ENCODE measurements at regions not wholly inside any gene's neighbourhood (a gene's known extent, or its start where the extent isn't known, plus 50 kb on each side); places are given as distances from the start of the nearest gene placed in this dataset.

DNA sequence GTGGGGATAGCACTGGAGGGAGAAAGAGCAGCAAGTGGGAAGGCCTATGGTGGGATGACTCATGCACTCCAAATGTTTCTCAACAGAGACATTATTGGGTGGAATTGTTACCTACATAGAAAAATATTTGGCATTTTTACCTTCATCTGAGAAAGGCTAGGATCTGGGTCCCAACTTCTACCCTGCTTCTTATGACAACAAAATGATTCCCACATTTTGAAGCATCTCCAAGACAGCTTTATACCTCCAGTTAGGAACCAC is 908.9 kb upstream of the GYPC start:
- no peak for TF ChIP-seq POLR2A (IDR thresholded peaks at IDR 0.05)
- TF ChIP-seq, protein P1, sequence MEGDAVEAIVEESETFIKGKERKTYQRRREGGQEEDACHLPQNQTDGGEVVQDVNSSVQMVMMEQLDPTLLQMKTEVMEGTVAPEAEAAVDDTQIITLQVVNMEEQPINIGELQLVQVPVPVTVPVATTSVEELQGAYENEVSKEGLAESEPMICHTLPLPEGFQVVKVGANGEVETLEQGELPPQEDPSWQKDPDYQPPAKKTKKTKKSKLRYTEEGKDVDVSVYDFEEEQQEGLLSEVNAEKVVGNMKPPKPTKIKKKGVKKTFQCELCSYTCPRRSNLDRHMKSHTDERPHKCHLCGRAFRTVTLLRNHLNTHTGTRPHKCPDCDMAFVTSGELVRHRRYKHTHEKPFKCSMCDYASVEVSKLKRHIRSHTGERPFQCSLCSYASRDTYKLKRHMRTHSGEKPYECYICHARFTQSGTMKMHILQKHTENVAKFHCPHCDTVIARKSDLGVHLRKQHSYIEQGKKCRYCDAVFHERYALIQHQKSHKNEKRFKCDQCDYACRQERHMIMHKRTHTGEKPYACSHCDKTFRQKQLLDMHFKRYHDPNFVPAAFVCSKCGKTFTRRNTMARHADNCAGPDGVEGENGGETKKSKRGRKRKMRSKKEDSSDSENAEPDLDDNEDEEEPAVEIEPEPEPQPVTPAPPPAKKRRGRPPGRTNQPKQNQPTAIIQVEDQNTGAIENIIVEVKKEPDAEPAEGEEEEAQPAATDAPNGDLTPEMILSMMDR (IDR thresholded peaks at IDR 0.05): no peak
